ENCODE measurements at regions not wholly inside any gene's neighbourhood (a gene's known extent, or its start where the extent isn't known, plus 50 kb on each side); places are given as distances from the start of the nearest gene placed in this dataset.

DNA sequence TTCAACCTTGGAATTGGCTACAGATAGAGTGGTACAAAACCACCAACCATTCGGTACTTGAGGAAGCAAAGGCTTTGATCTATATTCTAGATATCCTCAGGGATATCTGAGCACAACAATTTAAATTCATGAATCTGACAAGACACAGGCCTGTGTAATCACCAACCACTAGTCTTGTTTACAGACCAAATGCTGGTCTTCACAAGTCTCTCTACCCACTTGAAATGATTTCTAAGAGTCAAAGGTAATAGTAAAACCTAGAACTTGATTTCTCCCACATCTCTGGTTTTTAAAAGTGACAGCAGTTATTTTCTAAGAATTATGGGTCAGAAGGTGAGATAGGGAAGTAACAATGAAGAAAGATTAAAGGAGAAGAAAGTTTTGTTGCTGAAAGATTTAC is 613.7 kb upstream of the ACVR2A start:
- no peaks in the 10 kb centered on the region for H3K36me3 Mint-ChIP-seq (ENCODE audit: insufficient read depth, unreplicated experiment)
- CTCF ChIA-PET, result no interaction called here
- H3K27ac Mint-ChIP-seq (ENCODE audit: low read depth, unreplicated experiment), result no peak overlapping the region
- BruUV-seq (replicated peaks), result no TSS peak
- POLR2A ChIA-PET, result no interaction called here
- H3K4me1 Mint-ChIP-seq (ENCODE audit: insufficient read depth, unreplicated experiment), result no peaks in the 10 kb centered on the region
- no peaks in the 10 kb centered on the region for H3K27me3 Mint-ChIP-seq (ENCODE audit: insufficient read depth, unreplicated experiment)
- no peak overlapping the region for H3K4me3 Mint-ChIP-seq (ENCODE audit: unreplicated experiment)
- TF ChIP-seq, protein P1, sequence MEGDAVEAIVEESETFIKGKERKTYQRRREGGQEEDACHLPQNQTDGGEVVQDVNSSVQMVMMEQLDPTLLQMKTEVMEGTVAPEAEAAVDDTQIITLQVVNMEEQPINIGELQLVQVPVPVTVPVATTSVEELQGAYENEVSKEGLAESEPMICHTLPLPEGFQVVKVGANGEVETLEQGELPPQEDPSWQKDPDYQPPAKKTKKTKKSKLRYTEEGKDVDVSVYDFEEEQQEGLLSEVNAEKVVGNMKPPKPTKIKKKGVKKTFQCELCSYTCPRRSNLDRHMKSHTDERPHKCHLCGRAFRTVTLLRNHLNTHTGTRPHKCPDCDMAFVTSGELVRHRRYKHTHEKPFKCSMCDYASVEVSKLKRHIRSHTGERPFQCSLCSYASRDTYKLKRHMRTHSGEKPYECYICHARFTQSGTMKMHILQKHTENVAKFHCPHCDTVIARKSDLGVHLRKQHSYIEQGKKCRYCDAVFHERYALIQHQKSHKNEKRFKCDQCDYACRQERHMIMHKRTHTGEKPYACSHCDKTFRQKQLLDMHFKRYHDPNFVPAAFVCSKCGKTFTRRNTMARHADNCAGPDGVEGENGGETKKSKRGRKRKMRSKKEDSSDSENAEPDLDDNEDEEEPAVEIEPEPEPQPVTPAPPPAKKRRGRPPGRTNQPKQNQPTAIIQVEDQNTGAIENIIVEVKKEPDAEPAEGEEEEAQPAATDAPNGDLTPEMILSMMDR (IDR thresholded peaks at IDR 0.05; ENCODE audit: unreplicated experiment), result no peak
- no peaks in the 10 kb centered on the region for H3K9me3 Mint-ChIP-seq (ENCODE audit: unreplicated experiment)
- no peak for DNase-seq (ENCODE audit: unreplicated experiment)
- intact Hi-C loops (cut with micrococcal nuclease), result no loop called here

DNA sequence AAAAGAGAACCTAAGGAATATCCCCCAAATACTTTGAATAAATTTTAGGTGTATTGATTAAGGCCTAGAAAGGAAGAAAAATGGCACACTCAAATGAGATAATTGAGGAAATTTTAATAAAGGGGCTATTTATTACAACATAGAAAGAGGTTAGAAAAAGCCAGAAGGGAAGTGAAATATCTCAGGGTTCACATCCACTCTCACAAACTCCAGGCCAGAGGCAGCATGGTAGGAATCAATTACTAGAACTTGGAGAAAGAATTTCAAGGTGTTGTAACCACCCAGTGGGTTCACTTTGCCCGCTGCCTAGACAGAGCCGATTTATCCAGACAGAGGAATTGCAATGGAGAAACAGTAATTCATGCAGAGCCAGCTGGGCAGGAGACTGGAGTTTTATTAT is 617.5 kb upstream of the ACVR2A start:
- H3K4me3 Mint-ChIP-seq (ENCODE audit: unreplicated experiment), result no peak overlapping the region
- no peaks in the 10 kb centered on the region for H3K9me3 Mint-ChIP-seq (ENCODE audit: unreplicated experiment)
- H3K27ac Mint-ChIP-seq (ENCODE audit: low read depth, unreplicated experiment), result no peak overlapping the region
- intact Hi-C loops (cut with micrococcal nuclease), result no loop called here
- CTCF ChIA-PET, result no interaction called here
- no peaks in the 10 kb centered on the region for H3K27me3 Mint-ChIP-seq (ENCODE audit: insufficient read depth, unreplicated experiment)
- H3K4me1 Mint-ChIP-seq (ENCODE audit: insufficient read depth, unreplicated experiment), result no peaks in the 10 kb centered on the region
- POLR2A ChIA-PET, result no interaction called here
- BruUV-seq (replicated peaks), result no TSS peak
- DNase-seq (ENCODE audit: unreplicated experiment), result no peak
- no peaks in the 10 kb centered on the region for H3K36me3 Mint-ChIP-seq (ENCODE audit: insufficient read depth, unreplicated experiment)
- TF ChIP-seq, protein P1 (IDR thresholded peaks at IDR 0.05; ENCODE audit: unreplicated experiment), result no peak

DNA sequence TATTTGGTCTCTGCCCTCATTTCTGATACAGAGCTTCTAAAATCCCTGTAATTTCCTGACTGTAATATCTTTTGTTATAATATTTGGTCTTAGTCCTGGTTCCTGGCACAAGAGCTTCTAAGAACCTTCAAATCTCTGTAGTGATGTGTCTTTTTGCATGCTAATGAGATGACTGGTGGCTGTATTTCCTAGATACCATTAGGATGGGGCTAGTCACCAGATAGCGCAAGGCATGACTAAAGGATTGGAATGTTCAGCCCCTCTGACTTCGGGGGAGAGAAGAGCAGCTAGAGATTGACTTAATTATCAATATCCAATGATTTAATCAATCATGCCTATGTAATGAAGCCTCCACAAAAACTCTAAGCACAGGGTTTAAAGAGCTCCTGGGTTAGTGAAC is 620.8 kb upstream of the ACVR2A start:
- no peak for DNase-seq (ENCODE audit: unreplicated experiment)
- no peak overlapping the region for H3K4me3 Mint-ChIP-seq (ENCODE audit: unreplicated experiment)
- BruUV-seq (replicated peaks), result no TSS peak
- TF ChIP-seq, protein P1 (IDR thresholded peaks at IDR 0.05; ENCODE audit: unreplicated experiment), result no peak
- ChIA-PET CTCF (no interaction called here), POLR2A (interaction anchor here (1.2 kb wide), 1 partner anchor 45 kb away, joined by 3 read pairs; no protein-coding TSS in a partner anchor)
- H3K36me3 Mint-ChIP-seq (ENCODE audit: insufficient read depth, unreplicated experiment), result no peaks in the 10 kb centered on the region
- no peak overlapping the region for H3K27ac Mint-ChIP-seq (ENCODE audit: low read depth, unreplicated experiment)
- no peaks in the 10 kb centered on the region for H3K4me1 Mint-ChIP-seq (ENCODE audit: insufficient read depth, unreplicated experiment)
- H3K9me3 Mint-ChIP-seq (ENCODE audit: unreplicated experiment), result no peaks in the 10 kb centered on the region
- intact Hi-C loops (cut with micrococcal nuclease), result no loop called here
- no peaks in the 10 kb centered on the region for H3K27me3 Mint-ChIP-seq (ENCODE audit: insufficient read depth, unreplicated experiment)

DNA sequence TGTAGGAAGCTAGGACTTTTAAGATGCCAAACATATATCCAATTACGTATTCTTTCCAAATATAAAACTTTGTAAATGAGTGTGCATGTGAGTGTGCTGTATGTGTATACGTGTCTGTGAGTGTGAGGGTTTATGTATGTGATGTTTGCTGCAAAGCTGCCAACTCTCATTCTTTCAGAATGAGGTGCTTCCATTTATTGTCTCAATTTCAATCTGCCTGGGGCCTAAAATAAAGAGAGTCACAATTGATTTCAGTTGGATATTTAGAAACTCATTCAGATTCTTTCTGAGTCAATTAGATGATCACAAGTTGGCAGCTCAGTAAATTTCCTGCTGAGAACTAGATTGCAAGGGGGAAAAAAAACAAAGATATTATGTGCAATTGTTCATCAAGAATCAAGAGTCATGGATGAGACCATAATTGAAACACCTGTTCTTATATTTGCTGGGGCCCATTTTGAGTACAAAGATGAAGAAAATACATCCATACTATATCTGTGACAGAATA is 621.2 kb upstream of the ACVR2A start:
- ChIA-PET CTCF (no interaction called here), POLR2A (no interaction called here)
- Mint-ChIP-seq H3K36me3 (ENCODE audit: insufficient read depth, unreplicated experiment) (no peaks in the 10 kb centered on the region), H3K27me3 (ENCODE audit: insufficient read depth, unreplicated experiment) (no peaks in the 10 kb centered on the region), H3K9me3 (ENCODE audit: unreplicated experiment) (no peaks in the 10 kb centered on the region), H3K4me3 (ENCODE audit: unreplicated experiment) (no peak overlapping the region), H3K27ac (ENCODE audit: low read depth, unreplicated experiment) (no peak overlapping the region), H3K4me1 (ENCODE audit: insufficient read depth, unreplicated experiment) (no peaks in the 10 kb centered on the region)
- intact Hi-C loops (cut with micrococcal nuclease), result no loop called here
- TF ChIP-seq, protein P1 (IDR thresholded peaks at IDR 0.05; ENCODE audit: unreplicated experiment), result no peak
- BruUV-seq (replicated peaks), result no TSS peak
- no peak for DNase-seq (ENCODE audit: unreplicated experiment)

All from MCF 10A (cell line).